GM19240 (cell line): ENCODE measurements at regions not wholly inside any gene's neighbourhood (a gene's known extent, or its start where the extent isn't known, plus 50 kb on each side); places are given as distances from the start of the nearest gene placed in this dataset.

Experiments used
- DNase-seq: peaks from one replicate; pipeline ENCODE4 v3.0.0; 2011; ENCODE audit warnings: low spot score; ENCODE audit not compliant: insufficient read length

DNA sequence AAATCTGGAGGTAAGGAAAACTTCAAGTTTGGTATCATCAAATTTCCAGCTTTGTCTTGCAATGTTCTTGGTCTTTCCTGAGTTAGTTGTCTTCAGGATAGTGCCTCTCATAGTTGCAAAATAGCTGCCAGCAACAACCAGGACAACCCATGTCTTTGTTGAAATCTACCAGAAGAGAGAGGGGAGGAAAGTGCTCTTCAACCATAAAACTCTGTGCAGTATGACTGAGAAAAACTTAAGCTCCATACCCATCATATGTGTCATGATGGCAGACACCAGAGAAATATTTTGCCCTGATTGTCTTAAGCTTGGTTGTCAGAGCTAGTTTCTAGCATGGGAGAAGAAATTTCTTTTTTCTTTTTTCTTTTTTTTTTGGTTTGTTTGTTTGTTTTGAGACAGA, 103.3 kb downstream of the SPRY2 start:
- no peak for DNase-seq

DNA sequence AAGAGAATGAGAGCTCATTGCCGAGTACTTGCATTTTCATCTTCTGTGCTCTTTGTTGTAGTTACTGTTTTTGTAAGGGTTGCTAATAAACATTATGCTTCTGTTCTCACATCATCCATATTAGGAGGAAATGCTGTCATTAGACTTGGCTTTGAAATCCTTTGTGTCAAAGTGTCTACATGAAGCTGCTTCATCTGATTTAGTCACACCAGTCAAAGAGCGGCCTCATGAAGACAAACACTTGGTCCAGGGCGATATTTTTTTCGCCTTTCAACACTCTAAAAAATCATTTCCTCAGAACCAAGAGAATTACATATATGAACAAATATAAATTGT, 105.0 kb downstream of the SPRY2 start:
- DNase-seq, result no peak

DNA sequence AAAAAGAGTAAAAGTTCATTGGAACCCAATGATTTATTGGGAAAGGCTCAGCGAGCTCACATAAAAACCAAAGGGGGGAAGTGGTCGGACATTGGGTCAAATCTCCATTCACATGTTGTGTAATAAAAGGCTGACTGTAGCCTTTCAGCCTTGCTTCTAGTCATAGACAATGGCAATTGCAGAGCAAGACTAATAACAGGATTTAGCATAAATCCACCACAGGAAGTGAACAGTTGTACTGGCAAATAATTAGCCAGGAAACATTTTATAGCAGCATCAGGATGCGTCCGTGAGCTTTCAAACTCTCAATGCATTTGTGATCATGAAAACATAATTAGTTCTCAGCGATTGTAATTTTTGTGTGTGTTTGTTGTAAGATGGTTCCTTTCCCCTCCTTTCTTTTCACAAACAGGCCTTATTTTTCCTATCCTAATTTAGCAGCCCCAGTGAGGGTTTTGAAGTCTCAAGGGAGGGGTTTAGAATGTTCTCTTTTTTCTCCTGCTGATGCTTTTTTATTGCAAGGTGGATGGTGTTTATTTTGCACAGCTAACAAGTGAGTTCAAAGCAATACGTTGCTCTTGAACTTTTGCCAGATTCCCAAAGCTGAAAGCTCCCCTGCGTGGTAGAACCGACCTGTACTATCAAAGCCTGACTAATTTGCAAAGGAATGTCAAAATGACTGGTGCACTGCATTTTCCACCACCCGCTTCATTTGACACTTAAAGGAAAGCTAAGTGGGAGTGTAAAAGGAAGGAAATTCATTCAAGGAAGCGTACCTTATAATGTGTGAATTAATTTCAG, 105.6 kb downstream of the SPRY2 start:
- DNase-seq, result no peak

DNA sequence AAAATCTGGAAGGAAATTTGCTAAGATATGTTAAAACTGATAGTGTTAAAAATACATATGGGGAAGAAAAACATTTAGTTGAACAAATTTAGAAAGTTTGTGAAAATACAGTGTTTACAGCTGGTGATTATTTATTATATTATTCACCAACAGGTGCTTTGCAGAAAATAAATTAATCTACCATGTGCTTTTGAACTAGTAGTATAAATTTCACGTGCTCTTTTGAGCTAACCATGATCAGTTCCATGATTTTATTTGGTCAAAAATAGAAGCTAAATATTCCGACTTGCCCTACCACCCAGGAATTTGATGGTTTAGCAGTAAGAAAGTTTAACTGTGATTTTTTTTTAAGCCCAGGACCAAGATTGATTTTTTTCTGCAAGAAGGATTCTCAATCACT, 113.3 kb downstream of the SPRY2 start:
- DNase-seq, result no peak

DNA sequence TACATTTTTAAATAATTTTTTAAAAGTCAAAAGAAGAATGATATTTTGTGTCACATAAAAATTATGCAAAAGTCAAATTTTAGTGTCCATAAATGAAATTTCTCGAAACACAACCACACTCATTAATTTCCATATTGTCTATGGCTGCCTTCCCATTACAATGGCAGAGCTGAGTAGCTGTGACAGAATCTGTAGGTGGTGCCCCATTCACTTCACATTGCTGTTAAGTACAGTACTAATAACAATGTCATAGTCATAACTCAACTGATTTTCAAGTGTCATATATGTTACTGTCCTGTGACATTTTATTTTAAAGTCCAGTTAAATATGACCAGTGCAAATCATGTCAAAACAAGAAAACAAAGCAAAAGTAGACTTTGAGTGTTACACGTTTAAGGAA, 114.3 kb downstream of the SPRY2 start:
- no peak for DNase-seq

DNA sequence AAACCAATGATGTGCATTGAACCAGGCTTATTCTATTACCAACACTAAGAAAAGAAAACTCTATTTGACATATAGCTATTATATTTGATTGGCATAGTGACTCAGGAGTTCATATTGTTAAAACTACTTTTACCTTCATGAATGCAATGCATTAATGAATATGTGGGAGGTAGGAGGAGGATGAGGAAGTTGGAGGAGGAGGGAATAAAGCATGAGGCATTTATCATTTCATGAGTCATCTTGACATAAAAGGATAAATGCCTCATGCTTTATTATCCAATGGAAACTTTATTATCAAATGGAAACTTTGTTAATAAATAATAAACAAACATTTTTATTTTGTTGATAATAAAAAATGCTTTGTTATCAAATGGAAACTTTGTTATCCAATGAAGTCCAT, 116.5 kb downstream of the SPRY2 start:
- no peak for DNase-seq

DNA sequence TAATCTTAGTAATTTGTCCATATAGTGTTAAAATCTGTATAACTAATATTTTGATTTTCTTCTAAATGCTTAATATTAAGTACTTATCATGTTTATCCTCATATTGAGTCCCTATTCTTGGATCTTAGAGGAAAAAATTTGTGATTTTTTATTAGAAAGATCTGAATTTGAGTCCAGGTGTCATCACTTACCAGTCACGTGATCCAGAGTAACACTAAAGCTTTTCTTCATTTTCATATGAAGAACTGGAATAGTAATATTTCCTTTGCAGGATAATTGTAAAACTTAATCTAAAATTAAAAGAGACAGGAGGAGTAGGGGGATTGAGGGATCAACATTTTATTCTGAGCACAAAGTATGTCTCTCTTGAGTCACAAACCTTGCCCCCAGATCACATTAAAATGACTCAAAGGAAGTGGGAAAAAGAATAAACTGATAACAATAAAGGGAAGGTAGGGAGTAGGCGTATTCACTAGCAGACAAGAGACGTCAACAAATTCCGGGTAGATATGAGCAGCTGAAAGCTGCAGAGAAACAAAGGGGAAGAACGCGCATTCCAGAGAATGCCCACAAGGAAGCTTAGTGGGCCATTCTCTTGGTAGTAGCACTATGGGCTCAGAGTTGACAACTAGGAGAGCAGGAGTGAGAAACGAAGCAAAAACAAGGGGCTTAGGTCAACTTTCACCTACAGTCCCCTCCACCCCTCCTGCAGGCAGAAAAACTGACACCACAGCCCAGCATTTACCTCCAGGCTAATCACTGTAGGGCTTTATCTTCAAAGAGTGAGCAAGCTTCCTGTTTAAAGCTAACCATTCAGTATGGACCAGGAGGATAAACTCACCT, 123.1 kb downstream of the SPRY2 start:
- no peak for DNase-seq

DNA sequence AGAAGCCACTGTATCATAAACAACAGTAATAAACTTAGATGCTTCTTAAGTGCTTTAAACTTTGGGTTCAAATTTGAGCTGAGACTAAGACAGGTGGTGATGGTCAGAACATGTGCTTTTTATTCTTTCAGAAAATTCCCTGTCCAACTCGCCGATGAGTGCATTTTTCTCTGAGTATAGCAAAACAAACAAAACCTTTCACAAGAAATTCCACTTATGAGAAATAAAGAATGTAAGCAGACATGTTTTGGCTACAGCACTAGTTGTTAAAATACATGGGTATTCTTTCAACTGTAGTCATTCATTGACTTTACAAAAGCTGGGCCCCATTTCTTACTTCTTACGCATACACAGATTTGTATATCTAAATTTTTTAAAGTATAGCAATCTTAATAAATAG, 125.6 kb downstream of the SPRY2 start:
- DNase-seq, result no peak

DNA sequence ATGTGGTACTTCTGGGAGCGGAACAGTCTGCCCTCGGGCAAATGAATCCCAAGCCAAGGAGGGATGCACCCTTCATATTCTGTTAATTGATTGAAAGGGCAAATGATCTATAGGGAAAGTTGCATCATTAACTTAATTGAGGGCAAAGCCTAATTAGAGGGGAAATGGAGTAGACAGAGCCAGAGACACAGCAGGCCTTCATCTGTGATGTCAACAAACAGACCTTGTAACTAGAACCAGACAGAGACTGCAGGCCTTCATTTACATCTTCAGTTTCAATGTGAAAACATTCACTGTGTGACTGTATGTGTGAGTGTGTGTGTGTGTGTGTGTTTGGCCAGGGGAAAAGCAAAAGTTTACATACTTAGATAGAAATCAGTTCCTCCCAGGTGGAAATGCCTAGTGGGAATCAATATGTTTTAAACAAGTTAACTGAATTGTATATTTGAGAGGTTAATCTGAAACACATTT, 126.4 kb downstream of the SPRY2 start:
- no peak for DNase-seq

DNA sequence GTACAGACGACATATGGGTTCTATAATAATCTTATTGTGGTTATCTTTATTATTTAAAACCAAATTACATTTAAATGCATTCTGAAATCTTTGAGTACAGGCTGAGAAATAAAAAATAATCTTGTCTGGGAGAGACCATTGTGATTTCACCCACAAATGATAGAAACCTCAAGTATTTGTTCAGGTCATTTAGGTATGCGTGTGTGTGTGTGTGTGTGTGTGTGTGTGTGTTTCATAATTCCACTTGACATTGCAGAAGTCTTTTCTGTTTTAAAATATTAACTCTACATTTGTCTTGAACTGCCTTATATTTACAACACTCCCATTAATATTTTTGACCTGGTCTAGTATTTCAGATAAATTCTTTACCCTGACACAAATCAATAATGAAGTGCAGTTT, 126.9 kb downstream of the SPRY2 start:
- DNase-seq, result no peak

DNA sequence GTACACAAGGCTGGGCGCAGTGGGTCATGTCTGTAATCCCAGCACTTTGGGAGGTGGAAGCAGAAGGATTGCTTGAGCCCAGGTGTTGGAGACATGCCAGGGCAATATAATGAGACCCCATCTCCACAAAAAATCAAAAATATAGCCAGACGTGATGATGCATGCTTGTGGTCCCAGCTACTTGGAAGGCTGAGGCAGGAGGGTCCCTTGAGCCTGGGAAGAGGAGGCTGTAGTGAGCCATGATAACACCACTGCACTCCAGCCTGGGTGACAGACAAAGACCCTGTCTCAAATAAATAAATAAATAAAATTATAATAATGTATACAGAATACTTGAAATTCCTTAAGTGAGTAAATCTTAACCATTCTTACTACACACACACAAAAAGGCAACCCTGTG, 127.7 kb downstream of the SPRY2 start:
- DNase-seq, result no peak

DNA sequence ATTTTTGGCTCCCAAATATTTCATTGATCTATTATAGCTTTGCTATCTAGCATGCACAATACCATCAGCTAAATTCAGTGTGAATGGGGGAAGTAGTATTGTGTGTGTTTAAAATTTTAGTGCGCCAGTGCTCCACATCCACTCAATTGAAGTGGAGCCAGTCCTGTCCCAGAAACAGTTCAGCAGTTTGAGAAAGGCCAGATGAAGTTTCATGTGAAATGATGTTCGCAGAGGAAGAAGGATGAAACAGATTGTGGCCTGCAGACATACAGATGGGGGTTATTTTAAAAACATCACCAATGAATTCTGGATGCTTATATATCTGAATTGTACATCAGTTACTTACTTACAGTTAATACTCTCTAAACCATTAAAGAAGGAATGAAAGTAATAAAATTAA, 129.4 kb downstream of the SPRY2 start:
- no peak for DNase-seq

DNA sequence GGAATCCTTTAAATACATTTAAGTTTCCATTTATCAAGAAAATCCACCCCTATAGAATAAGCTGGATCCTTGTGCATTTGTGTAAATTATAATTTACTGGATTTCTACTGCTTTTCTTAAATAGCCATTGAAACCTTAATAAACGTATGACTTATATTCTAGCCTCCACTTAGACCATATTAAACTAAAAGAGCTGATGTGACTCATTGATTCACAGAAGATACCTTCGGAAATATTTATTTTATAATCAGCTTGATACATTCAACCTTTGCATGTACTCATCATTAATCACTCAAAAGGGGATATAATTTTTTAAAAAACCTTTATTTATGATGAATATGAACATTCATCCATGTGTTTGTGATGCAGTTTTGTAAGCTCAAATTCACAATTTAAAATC, 136.3 kb downstream of the SPRY2 start:
- DNase-seq, result no peak

DNA sequence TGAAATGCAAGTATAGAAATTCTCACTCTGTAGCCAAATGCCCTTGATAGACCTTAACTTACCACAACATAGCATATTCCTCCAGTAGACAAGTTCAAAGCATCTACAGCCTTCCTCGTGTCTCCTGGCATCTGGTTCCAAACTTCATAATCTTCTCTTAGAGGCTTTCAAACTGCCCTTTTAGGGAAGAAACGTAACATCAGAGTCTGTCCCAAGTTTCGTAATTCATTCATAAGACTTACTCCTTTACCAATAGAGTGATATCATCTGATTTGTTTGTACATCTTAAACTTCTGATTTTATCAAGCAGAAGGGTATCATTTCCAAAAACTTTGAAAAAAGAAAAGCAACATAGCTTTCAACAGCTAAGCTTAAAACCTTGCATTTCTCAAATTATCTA, 137.4 kb downstream of the SPRY2 start:
- DNase-seq, result no peak

DNA sequence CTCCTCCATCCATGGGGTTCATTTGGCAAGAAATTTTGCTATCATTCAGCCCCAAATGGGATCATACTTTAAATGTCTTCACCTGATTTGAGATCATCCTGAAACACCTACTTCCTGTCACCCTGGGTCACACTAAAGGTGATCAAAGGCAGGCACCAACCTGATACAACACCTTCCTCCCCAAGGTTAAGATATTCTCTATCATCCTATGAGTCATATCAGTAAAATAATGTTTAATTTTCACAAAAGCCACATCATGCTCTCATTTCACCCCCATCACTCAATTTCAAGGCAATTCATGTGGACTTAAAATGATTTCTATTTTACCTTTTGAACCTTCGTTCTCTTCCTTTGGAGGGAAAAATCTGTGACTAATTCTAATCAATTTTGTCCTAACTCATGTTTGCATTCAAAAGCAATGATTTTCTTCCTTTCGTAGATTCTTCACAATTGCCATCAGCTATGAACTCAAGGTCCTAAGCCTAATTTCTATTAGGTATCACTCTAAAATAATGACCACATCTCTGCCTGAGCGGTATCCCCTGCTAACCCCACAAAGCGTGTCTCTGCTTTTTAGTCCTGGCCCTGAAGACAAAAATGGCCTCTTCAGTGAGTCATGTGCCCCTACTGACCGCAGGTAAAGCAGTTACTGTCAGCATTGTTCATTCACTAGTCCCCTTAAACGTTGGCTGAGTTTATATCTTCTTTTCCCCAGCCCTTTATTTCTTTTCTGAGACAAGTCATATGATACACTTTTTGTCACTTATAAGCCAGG, 139.0 kb downstream of the SPRY2 start:
- no peak for DNase-seq

DNA sequence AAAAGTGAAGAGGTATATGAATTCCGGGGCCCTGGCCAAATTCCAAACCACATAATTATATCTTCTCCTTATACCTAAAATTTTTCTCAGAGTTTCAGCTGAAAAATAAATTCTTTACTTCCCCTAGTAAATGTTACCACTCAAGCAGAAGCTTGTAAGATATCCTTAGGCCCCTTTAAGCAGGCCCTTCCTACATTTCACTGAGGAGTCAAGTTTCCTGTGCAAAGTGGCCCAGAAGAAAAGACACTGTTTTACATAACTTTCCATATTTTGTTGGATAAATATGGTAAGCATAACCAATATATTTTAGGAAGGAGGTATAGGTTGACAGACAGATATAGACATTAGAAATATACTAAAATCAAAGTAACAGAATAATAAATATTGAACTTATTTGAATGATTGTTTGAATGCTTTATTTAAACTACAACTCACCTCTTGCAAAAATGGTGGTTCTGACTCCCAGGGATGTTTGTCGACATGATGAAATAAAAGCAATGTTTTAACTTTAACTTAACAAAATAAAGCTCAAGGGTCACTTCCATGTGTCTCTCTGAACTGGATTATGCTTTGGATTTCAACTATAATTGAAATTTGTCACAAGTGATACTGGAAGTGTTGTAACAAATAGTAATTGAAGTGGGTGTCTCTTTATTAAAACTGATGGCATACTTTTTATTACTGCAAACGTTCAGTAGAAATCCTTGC, 141.2 kb downstream of the SPRY2 start:
- DNase-seq, result no peak

DNA sequence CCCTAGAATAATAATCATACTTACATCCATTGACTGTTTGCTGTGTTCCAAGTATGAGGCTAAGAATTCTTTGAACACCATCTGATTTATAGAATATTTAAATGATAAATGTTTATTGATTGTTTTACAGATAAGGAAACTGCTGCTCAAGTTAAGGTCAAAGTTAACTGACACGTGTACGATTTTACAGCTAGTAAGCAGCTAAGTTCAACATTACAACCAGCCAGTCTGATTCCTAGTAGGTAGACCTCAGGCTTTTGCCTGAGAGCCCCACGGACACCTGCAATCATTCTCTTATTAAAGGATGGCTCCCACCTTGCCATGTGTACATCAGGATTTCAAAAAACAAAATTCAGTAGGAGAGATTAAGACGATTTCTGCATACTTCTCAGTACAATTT, 141.9 kb downstream of the SPRY2 start:
- no peak for DNase-seq

DNA sequence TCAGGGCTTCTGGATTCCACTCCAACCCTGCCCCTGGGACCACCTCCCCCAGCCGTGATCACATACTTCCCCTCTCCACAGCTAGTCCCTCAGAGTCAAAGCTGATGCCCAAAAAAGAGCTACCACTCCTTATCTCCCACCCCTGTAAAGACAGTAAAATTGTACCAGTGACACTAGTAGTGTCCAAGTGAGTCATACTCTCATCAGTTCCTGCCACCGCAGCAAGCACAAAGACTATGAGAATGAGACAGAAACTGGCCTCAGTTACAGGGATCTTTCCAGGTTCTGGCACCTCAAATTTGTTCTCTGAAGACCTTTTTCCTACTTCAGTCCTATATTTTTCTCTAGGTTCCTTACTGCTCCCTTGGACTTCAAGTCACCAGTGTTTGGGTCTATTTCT, 144.2 kb downstream of the SPRY2 start:
- DNase-seq, result no peak

DNA sequence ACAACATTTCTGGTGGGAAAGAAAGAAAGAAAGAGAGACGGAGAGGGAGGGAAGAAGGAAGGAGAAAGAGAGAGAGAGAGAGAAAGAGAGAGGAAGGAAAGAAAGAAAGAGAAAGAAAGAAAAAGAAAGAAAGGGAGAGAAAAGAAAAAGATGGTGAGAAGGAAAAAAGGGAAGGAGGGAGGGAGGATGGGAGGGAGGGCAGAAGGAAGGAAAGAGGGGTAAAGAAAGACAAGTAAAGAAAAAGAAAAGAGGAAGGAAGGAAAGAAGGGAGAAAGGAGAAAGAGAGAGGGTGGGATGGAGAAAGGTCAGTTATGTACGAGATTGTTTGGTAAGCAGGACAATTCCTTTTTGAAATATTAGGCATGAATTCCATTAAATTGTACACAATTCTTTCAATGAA, 145.3 kb downstream of the SPRY2 start:
- no peak for DNase-seq

DNA sequence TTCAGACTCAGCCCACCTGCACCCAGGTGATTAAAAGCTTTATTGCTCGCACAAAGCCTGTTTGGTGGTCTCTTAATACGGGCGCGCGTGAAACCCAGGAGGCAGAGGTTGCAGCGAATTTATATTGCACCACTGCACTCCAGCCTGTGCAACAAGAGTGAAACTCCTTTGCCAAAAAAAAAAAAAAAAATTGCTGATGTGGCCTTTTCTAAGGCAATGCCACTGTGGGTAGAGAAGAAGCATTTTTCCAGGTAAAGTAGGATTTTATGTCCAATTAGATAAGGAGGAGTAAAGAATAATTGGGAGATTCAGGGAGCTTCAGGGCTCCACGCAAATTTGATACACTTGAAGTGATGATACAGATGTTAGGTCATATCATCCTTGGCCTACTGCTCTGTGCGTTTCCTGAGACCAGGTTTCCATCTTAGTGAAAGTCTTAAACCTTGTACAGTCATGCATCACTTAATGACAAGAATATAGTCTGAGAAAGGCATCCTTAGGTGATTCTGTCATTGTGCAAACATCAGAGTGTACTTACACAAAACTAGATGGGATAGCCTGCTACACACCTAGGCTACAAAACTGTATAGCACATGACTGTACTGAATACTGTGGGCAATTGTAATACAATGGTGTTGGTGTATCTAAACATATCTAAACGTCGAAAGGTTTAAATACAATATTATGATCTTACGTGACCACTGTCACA, 150.9 kb downstream of the SPRY2 start:
- no peak for DNase-seq
